K562 (cell line): ENCODE measurements at regions not wholly inside any gene's neighbourhood (a gene's known extent, or its start where the extent isn't known, plus 50 kb on each side); places are given as distances from the start of the nearest gene placed in this dataset.

Experiments
- FOSL1 ChIP-seq: fragments of 200-800 bp; sonication (Bioruptor generic); conservative IDR thresholded peaks from 2 replicates; pipeline ENCODE4 v1.6.1; 2016; ENCODE audit warnings: missing genetic modification characterization, missing compliant biosample characterization
- HDGF ChIP-seq: fragments of 450-650 bp; IDR thresholded peaks from 2 replicates; pipeline ENCODE4 v1.6.1; 2016
- MEIS2 ChIP-seq: fragments of 450-650 bp; IDR thresholded peaks from 2 replicates; pipeline ENCODE4 v1.6.1; 2014; ENCODE audit warnings: mild to moderate bottlenecking; ENCODE audit not compliant: partially characterized antibody
- NCOR1 ChIP-seq: fragments of 450-650 bp; IDR thresholded peaks from 2 replicates; pipeline ENCODE4 v1.6.1; 2016; ENCODE audit warnings: mild to moderate bottlenecking, moderate library complexity
- NFRKB ChIP-seq: fragments of 450-650 bp; IDR thresholded peaks from 2 replicates; pipeline ENCODE4 v1.6.1; 2016; ENCODE audit warnings: low read depth
- REST ChIP-seq, 2 experiments: fragments of 450-650 bp; formaldehyde crosslinking in 1 of 2; IDR thresholded peaks; 2 replicates each; pipeline versions ENCODE4 v1.4.0 to v1.6.1; 2014 to 2020; ENCODE audit warnings: mild to moderate bottlenecking in 2 of 2, borderline replicate concordance in 1 of 2, low read depth in 1 of 2
- TCFL5 ChIP-seq: fragments of 250-450 bp; sonication (Bioruptor Pico); conservative IDR thresholded peaks from 2 replicates; pipeline ENCODE4 v1.6.1; 2021; ENCODE audit warnings: mild to moderate bottlenecking, moderate library complexity, matching md5 sums
- TSHZ1 ChIP-seq: fragments of 250-450 bp; sonication (Bioruptor Pico); IDR thresholded peaks from 2 replicates; pipeline ENCODE4 v1.4.0; 2020; ENCODE audit warnings: mild to moderate bottlenecking, moderate library complexity
- ZKSCAN8 ChIP-seq: fragments of 200-800 bp; sonication (Bioruptor generic); IDR thresholded peaks from 2 replicates; pipeline ENCODE4 v1.6.1; 2016; ENCODE audit warnings: missing genetic modification characterization, missing compliant biosample characterization

- no peak for TF ChIP-seq TSHZ1 (CRISPR knock-in tag)
- TF ChIP-seq FOSL1: peak; percentile 91
- TF ChIP-seq MEIS2: peak; percentile 62
- no peak for TF ChIP-seq TCFL5 (CRISPR knock-in tag)
- 0 out of 2 replicates have a peak, but pooled peaks have one; percentile 11 for TF ChIP-seq HDGF
- TF ChIP-seq REST (IDR thresholded peaks at IDR 0.05; ENCODE audit: borderline replicate concordance): 0 out of 2 replicates have a peak, but pooled peaks have one; percentile 20
- TF ChIP-seq REST (CRISPR knock-in tag; IDR thresholded peaks at IDR 0.05; ENCODE audit: low read depth): no peak
- TF ChIP-seq ZKSCAN8 (CRISPR knock-in tag): 0 out of 2 replicates have a peak, but pooled peaks have one; percentile 34
- TF ChIP-seq NFRKB: 0 out of 2 replicates have a peak, but pooled peaks have one; percentile 75
- 0 out of 2 replicates have a peak, but pooled peaks have one; percentile 9 for TF ChIP-seq NCOR1
These were observed 235.7 kb upstream of the ZNF217 start (continued) for GRCh38 chr20:53829255-53829723.
